Heart left ventricle (tissue), 13 donors: ENCODE measurements at regions not wholly inside any gene's neighbourhood (a gene's known extent, or its start where the extent isn't known, plus 50 kb on each side); places are given as distances from the start of the nearest gene placed in this dataset.

Experiments
- CTCF ChIP-seq, 12 donors: fragments of 200-600 bp; sonication (generic) in 4 of 12; IDR thresholded peaks; one replicate each; pipeline versions ENCODE4 v1.5.0 to v1.8.0; 2018 to 2022; ENCODE audit warnings: antibody characterized with exemption in 12 of 12, mild to moderate bottlenecking in 5 of 12
- POLR2A ChIP-seq, 2 donors: fragments of 450-650 bp; IDR thresholded peaks; one replicate each; pipeline ENCODE4 v1.6.1; 2017; ENCODE audit warnings: antibody characterized with exemption in 2 of 2, mild to moderate bottlenecking in 2 of 2, moderate library complexity in 2 of 2
- donor health status: ischemic (EF 13 %, LVEDD 7.1; RV severe dilation, severe dysfunction).
- donor health status: DM: no; HTN: yes; CAD: no.
- donor health status: DM: no; HTN: no; CAD: no.
- donor health status: ischemic (EF 25% LVEDD 6.9; RV normal size, moderate dysfunction).
- donor health status: ischemic (EF 25% LVEDD 5.7; RV mildly dilated, moderate dysfunction).
- donor health status: ischemic (EF 35%, LVEDD 5.7; RV mildly dilated, moderate dysfunction).
- donor health status: nonischemic (EF 11% LVEDD 7.7; RV severe dilation, severe dysfunction).
- donor health status: DM: yes; HTN: yes; CAD: no.
- donor health status: PGD.
- donor health status: ischemic (EF 29% LVEDD 5.4; RV normal size, mild dysfunction).
- donor health status: nonischemic (EF 23%, LVEDD 6.1; RV moderate dilation, normal function).

- TF ChIP-seq CTCF (IDR thresholded peaks at IDR 0.05) (no peak), POLR2A (IDR thresholded peaks at IDR 0.05) (no peak)
These were observed 99.9 kb downstream of the SLIT2 start for GRCh38 chr4:20351360-20352162.
